ENCODE measurements at regions not wholly inside any gene's neighbourhood (a gene's known extent, or its start where the extent isn't known, plus 50 kb on each side); places are given as distances from the start of the nearest gene placed in this dataset.

GRCh38 chr2:128798502-128799283, 480.0 kb upstream of the HS6ST1 start:
- no peaks in the 10 kb centered on the region for H3K4me1 ChIP-seq
- H3K27me3 ChIP-seq = no peaks in the 10 kb centered on the region
- H3K4me3 ChIP-seq = no peak overlapping the region
- no peaks in the 10 kb centered on the region for H3K9me3 ChIP-seq
- no peak for DNase-seq
- H3K27ac ChIP-seq = no peak overlapping the region
- no peaks in the 10 kb centered on the region for H3K36me3 ChIP-seq
- TF ChIP-seq POLR2A (IDR thresholded peaks at IDR 0.05) (no peak), CTCF (IDR thresholded peaks at IDR 0.05) (no peak)

- no peak for DNase-seq
- no peak overlapping the region for H3K4me3 ChIP-seq
- H3K9me3 ChIP-seq = no peaks in the 10 kb centered on the region
- no peaks in the 10 kb centered on the region for H3K36me3 ChIP-seq
- H3K27ac ChIP-seq = no peak overlapping the region
- TF ChIP-seq POLR2A (IDR thresholded peaks at IDR 0.05) = no peak
- TF ChIP-seq CTCF (IDR thresholded peaks at IDR 0.05) = no peak
- H3K27me3 ChIP-seq = no peaks in the 10 kb centered on the region
- H3K4me1 ChIP-seq = no peaks in the 10 kb centered on the region
Observed at GRCh38 chr2:128799284-128799552, 480.6 kb upstream of the HS6ST1 start.

- no peak for DNase-seq
- Histone ChIP-seq H3K27me3 (no peaks in the 10 kb centered on the region), H3K27ac (no peak overlapping the region), H3K9me3 (no peaks in the 10 kb centered on the region), H3K36me3 (no peaks in the 10 kb centered on the region), H3K4me1 (no peaks in the 10 kb centered on the region), H3K4me3 (no peak overlapping the region)
- TF ChIP-seq CTCF (IDR thresholded peaks at IDR 0.05) (no peak), POLR2A (IDR thresholded peaks at IDR 0.05) (no peak)
Observed at GRCh38 chr2:128799730-128800129, 481.1 kb upstream of the HS6ST1 start.

GRCh38 chr2:128801576-128801975, 482.9 kb upstream of the HS6ST1 start:
- H3K4me3 ChIP-seq = no peak overlapping the region
- no peaks in the 10 kb centered on the region for H3K36me3 ChIP-seq
- no peak overlapping the region for H3K27ac ChIP-seq
- DNase-seq = no peak
- H3K9me3 ChIP-seq = no peaks in the 10 kb centered on the region
- no peaks in the 10 kb centered on the region for H3K4me1 ChIP-seq
- no peaks in the 10 kb centered on the region for H3K27me3 ChIP-seq
- TF ChIP-seq CTCF (IDR thresholded peaks at IDR 0.05) (no peak), POLR2A (IDR thresholded peaks at IDR 0.05) (no peak)

- H3K36me3 ChIP-seq = no peaks in the 10 kb centered on the region
- H3K4me1 ChIP-seq = no peaks in the 10 kb centered on the region
- no peak for TF ChIP-seq CTCF (IDR thresholded peaks at IDR 0.05)
- TF ChIP-seq POLR2A (IDR thresholded peaks at IDR 0.05) = no peak
- DNase-seq = no peak
- H3K27ac ChIP-seq = no peak overlapping the region
- H3K27me3 ChIP-seq = no peaks in the 10 kb centered on the region
- no peak overlapping the region for H3K4me3 ChIP-seq
- no peaks in the 10 kb centered on the region for H3K9me3 ChIP-seq
Observed at GRCh38 chr2:128803222-128803621, 484.6 kb upstream of the HS6ST1 start.

- Histone ChIP-seq H3K27ac (no peak overlapping the region), H3K27me3 (no peaks in the 10 kb centered on the region), H3K4me3 (no peak overlapping the region), H3K9me3 (no peaks in the 10 kb centered on the region), H3K4me1 (no peaks in the 10 kb centered on the region), H3K36me3 (no peaks in the 10 kb centered on the region)
- no peak for TF ChIP-seq POLR2A (IDR thresholded peaks at IDR 0.05)
- TF ChIP-seq CTCF (IDR thresholded peaks at IDR 0.05) = no peak
- DNase-seq = no peak
Observed at GRCh38 chr2:128805237-128805636, 486.6 kb upstream of the HS6ST1 start.

Data from Peyer's patch (tissue), 4 donors.